ENCODE measurements at regions not wholly inside any gene's neighbourhood (a gene's known extent, or its start where the extent isn't known, plus 50 kb on each side); places are given as distances from the start of the nearest gene placed in this dataset.
"Not testable (repeated sequence)": the region's sequence is repeated elsewhere in the genome, so short reads cannot be mapped to it uniquely, and the experiment has no call there.

DNA sequence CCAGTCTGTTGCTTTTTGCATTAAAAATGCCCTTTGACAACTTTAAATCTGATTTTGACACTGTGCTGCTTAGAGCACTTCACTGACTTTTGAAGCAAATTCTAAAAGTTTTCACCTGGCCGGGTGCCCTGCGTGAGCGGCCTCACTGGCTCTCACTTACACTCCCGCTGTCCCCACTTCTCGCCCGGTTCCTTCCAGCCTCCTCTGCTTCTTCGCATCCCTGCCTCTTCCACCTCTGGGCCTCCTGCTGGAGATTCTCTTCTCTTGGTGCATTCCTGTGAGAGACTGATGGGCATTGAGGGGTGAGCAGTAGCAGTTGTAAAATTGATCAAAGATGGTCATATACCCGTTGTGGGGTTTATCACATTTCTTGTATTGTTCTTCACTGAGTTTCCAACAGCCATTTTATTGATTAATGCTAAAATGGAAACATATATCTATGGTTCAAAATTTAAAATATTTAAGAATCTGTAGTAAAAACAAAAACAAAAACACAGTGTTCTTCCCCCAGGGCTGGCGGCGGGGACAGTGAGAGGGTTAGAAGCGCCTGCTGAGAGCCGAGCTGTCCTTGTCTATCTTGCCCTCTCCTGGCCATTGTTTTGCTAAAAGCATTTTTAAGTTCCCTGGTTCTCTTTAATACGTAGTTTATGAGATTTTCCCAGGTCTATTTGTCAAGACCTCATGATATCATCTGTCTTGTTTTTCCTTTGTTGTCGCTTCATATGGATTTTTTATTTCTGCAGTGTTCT, 160.1 kb downstream of the GOLGA8K start:
- TF ChIP-seq, protein P1, sequence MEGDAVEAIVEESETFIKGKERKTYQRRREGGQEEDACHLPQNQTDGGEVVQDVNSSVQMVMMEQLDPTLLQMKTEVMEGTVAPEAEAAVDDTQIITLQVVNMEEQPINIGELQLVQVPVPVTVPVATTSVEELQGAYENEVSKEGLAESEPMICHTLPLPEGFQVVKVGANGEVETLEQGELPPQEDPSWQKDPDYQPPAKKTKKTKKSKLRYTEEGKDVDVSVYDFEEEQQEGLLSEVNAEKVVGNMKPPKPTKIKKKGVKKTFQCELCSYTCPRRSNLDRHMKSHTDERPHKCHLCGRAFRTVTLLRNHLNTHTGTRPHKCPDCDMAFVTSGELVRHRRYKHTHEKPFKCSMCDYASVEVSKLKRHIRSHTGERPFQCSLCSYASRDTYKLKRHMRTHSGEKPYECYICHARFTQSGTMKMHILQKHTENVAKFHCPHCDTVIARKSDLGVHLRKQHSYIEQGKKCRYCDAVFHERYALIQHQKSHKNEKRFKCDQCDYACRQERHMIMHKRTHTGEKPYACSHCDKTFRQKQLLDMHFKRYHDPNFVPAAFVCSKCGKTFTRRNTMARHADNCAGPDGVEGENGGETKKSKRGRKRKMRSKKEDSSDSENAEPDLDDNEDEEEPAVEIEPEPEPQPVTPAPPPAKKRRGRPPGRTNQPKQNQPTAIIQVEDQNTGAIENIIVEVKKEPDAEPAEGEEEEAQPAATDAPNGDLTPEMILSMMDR (conservative IDR thresholded peaks at IDR 0.05; ENCODE audit: low read depth in 2 of 2), result not testable (repeated sequence)
- not testable (repeated sequence) for TF ChIP-seq EZH2 (IDR thresholded peaks at IDR 0.05; ENCODE audit: low read depth, unreplicated experiment); STAT1 (IDR thresholded peaks at IDR 0.05; ENCODE audit: unreplicated experiment); EZH2phosphoT487 (IDR thresholded peaks at IDR 0.05; ENCODE audit: unreplicated experiment)
